SU-DHL-6 (cell line): ENCODE measurements at regions not wholly inside any gene's neighbourhood (a gene's known extent, or its start where the extent isn't known, plus 50 kb on each side); places are given as distances from the start of the nearest gene placed in this dataset.

Experiments
- H2AFZ ChIP-seq: fragments of 200-600 bp; sonication (generic); 2 replicates; pipeline ENCODE4 v1.6.1; 2014; ENCODE audit warnings: low read depth, mild to moderate bottlenecking, moderate library complexity, mixed read lengths, antibody characterized with exemption, low read length; ENCODE audit not compliant: severe bottlenecking
- H3F3A ChIP-seq: fragments of 200-600 bp; shearing (Covaris generic); 2 replicates; pipeline ENCODE4 v1.6.0; 2016; ENCODE audit warnings: antibody characterized with exemption, mild to moderate bottlenecking; ENCODE audit not compliant: insufficient read depth
- H3K27ac ChIP-seq: fragments of 200-600 bp; sonication (generic); 2 replicates; pipeline ENCODE4 v1.5.1; 2016; ENCODE audit warnings: low read depth, mild to moderate bottlenecking, low read length, moderate library complexity, mixed read lengths
- H3K27me3 ChIP-seq: fragments of 200-600 bp; sonication (generic), shearing (Covaris generic); 2 replicates; pipeline ENCODE4 v1.6.0; 2014; ENCODE audit warnings: mild to moderate bottlenecking, low read length
- H3K36me3 ChIP-seq: fragments of 200-600 bp; sonication (generic); 2 replicates; pipeline ENCODE4 v1.6.1; 2014; ENCODE audit warnings: mild to moderate bottlenecking, low read length, mixed read lengths
- H3K4me2 ChIP-seq: fragments of 300-600, 200-600 bp; shearing (Covaris generic), sonication (generic); 2 replicates; pipeline ENCODE4 v1.6.0; 2014; ENCODE audit warnings: low read length, low read depth, mild to moderate bottlenecking; ENCODE audit not compliant: poor library complexity, severe bottlenecking
- H3K4me3 ChIP-seq: fragments of 200-600 bp; sonication (generic); 2 replicates; pipeline ENCODE4 v1.5.1; 2014; ENCODE audit warnings: antibody characterized with exemption, low read length, mild to moderate bottlenecking, mixed read lengths; ENCODE audit not compliant: insufficient read depth, poor library complexity, severe bottlenecking
- H3K79me2 ChIP-seq: fragments of 200-600 bp; sonication (generic); 2 replicates; pipeline ENCODE4 v1.6.1; 2014; ENCODE audit warnings: mild to moderate bottlenecking, low read length, moderate library complexity; ENCODE audit not compliant: insufficient read depth
- H3K9ac ChIP-seq: fragments of 200-600 bp; sonication (generic); 2 replicates; pipeline ENCODE4 v1.7.0; 2014; ENCODE audit warnings: mild to moderate bottlenecking, low read length
- H3K9me2 ChIP-seq: fragments of 200-600 bp; sonication (generic); replicated peaks from 2 replicates; pipeline ENCODE4 v1.6.1; 2014; ENCODE audit warnings: low read length; ENCODE audit not compliant: insufficient read depth
- H3K9me3 ChIP-seq: fragments of 200-600 bp; sonication (generic); 2 replicates; pipeline ENCODE4 v1.6.1; 2014; ENCODE audit warnings: low read length, mixed read lengths; ENCODE audit not compliant: insufficient read depth
- H4K20me1 ChIP-seq: fragments of 200-600 bp; sonication (generic); 2 replicates; pipeline ENCODE4 v1.6.1; 2014; ENCODE audit warnings: low read depth, mild to moderate bottlenecking, antibody characterized with exemption, low read length, moderate library complexity, mixed read lengths
- CTCF ChIP-seq: fragments of 200-600 bp; sonication (generic); IDR thresholded peaks from one replicate; pipeline ENCODE4 v1.5.1; 2017; ENCODE audit warnings: antibody characterized with exemption, mild to moderate bottlenecking, low read length, moderate library complexity; ENCODE audit not compliant: insufficient read depth, poor library complexity, severe bottlenecking
- EZH2phosphoT487 ChIP-seq: fragments of 200-600 bp; sonication (generic), shearing (Covaris generic); conservative IDR thresholded peaks from 2 replicates; pipeline ENCODE4 v1.6.1; 2018; ENCODE audit warnings: mild to moderate bottlenecking, antibody characterized with exemption, low read length, moderate library complexity, mixed read lengths

GRCh38 chr5:146962801-146963355, 84.3 kb upstream of the PPP2R2B start:
- H3K27me3 ChIP-seq, result no peaks in the 10 kb centered on the region
- H2AFZ ChIP-seq, result no peak overlapping the region
- TF ChIP-seq EZH2phosphoT487 (no peak), CTCF (no peak)
- H3K4me3 ChIP-seq, result no peak overlapping the region
- no peaks in the 10 kb centered on the region for H3K79me2 ChIP-seq
- H3K27ac ChIP-seq, result no peak overlapping the region
- no peaks in the 10 kb centered on the region for H3K9me2 ChIP-seq
- no peaks in the 10 kb centered on the region for H3K36me3 ChIP-seq
- H3K9ac ChIP-seq, result no peak overlapping the region
- H3K9me3 ChIP-seq, result no peaks in the 10 kb centered on the region
- H3F3A ChIP-seq, result no peaks in the 10 kb centered on the region
- no peak overlapping the region for H3K4me2 ChIP-seq
- no peaks in the 10 kb centered on the region for H4K20me1 ChIP-seq

GRCh38 chr5:146965761-146966659, 87.5 kb upstream of the PPP2R2B start:
- Histone ChIP-seq H4K20me1 (no peaks in the 10 kb centered on the region), H3K9ac (no peak overlapping the region), H2AFZ (no peak overlapping the region), H3F3A (no peaks in the 10 kb centered on the region), H3K79me2 (no peaks in the 10 kb centered on the region), H3K27ac (no peak overlapping the region), H3K36me3 (no peaks in the 10 kb centered on the region), H3K9me3 (no peaks in the 10 kb centered on the region), H3K27me3 (no peaks in the 10 kb centered on the region), H3K9me2 (no peaks in the 10 kb centered on the region), H3K4me2 (no peak overlapping the region), H3K4me3 (no peak overlapping the region)
- TF ChIP-seq EZH2phosphoT487 (no peak), CTCF (peak; percentile 71)

- no peaks in the 10 kb centered on the region for H4K20me1 ChIP-seq
- H3K79me2 ChIP-seq, result no peaks in the 10 kb centered on the region
- no peak overlapping the region for H2AFZ ChIP-seq
- H3K9ac ChIP-seq, result no peak overlapping the region
- no peak overlapping the region for H3K4me2 ChIP-seq
- no peaks in the 10 kb centered on the region for H3K36me3 ChIP-seq
- H3K4me3 ChIP-seq, result no peak overlapping the region
- H3K9me2 ChIP-seq, result no peaks in the 10 kb centered on the region
- TF ChIP-seq EZH2phosphoT487 (no peak), CTCF (no peak)
- no peaks in the 10 kb centered on the region for H3K27me3 ChIP-seq
- no peak overlapping the region for H3K27ac ChIP-seq
- H3K9me3 ChIP-seq, result no peaks in the 10 kb centered on the region
- no peaks in the 10 kb centered on the region for H3F3A ChIP-seq
Measured at GRCh38 chr5:146967646-146968045, 89.1 kb upstream of the PPP2R2B start.
